Lung (tissue), 11 donors: ENCODE measurements at regions not wholly inside any gene's neighbourhood (a gene's known extent, or its start where the extent isn't known, plus 50 kb on each side); places are given as distances from the start of the nearest gene placed in this dataset.
A peak's percentile ranks its signal among the peaks of the same experiment; 100 is the strongest.

ENCODE experiments used
- ATAC-seq: fragments of 200-7000 bp; cut with Tn5 transposase; one replicate; pipeline ENCODE4 v1.9.1; 2020; ENCODE audit warnings: moderate number of reproducible peaks; ENCODE audit not compliant: insufficient read depth, low FRiP score
- DNase-seq, 3 donors: peaks; one replicate each; pipeline ENCODE4 v3.0.0-alpha.2; 2013 to 2017
- H3K27ac ChIP-seq, 2 donors: one replicate each; pipeline ENCODE4 v1.5.1; 2013; ENCODE audit warnings: mild to moderate bottlenecking in 2 of 2, moderate library complexity in 2 of 2, control low read depth in 1 of 2, inconsistent platforms in 1 of 2, low read depth in 1 of 2, low read length in 1 of 2
- H3K27me3 ChIP-seq, 3 donors: one replicate each; pipeline ENCODE4 v1.5.1; 2013; ENCODE audit warnings: low read length in 2 of 3; ENCODE audit not compliant: control insufficient read depth in 3 of 3, insufficient read depth in 3 of 3
- H3K36me3 ChIP-seq, 4 donors: one replicate each; pipeline ENCODE4 v1.5.1; 2013; ENCODE audit warnings: low read length in 4 of 4, mild to moderate bottlenecking in 1 of 4, moderate library complexity in 1 of 4; ENCODE audit not compliant: control insufficient read depth in 4 of 4, insufficient read depth in 4 of 4
- H3K4me1 ChIP-seq, 5 donors: one replicate each; pipeline ENCODE4 v1.5.1; 2013; ENCODE audit warnings: low read length in 5 of 5, mild to moderate bottlenecking in 2 of 5, moderate library complexity in 1 of 5; ENCODE audit not compliant: control insufficient read depth in 5 of 5, insufficient read depth in 5 of 5
- H3K4me3 ChIP-seq: one replicate; pipeline ENCODE4 v1.5.1; 2013; ENCODE audit warnings: mild to moderate bottlenecking, control low read depth, moderate library complexity
- H3K9ac ChIP-seq, 2 donors: one replicate each; pipeline ENCODE4 v1.5.1; 2013; ENCODE audit warnings: low read length in 2 of 2, control low read depth in 1 of 2; ENCODE audit not compliant: insufficient read depth in 1 of 2
- H3K9me3 ChIP-seq, 4 donors: one replicate each; pipeline ENCODE4 v1.5.1; 2013; ENCODE audit warnings: low read length in 3 of 4, mild to moderate bottlenecking in 1 of 4, moderate library complexity in 1 of 4; ENCODE audit not compliant: control insufficient read depth in 4 of 4, insufficient read depth in 3 of 4
- WGBS, 2 donors: extraction: QIAGEN DNeasy Blood & Tissue Kit; methylation state at CpG; one replicate each; pipeline ENCODE4 v1.1.7; 2013; 5-methylcytosine and 5-hydroxymethylcytosine counted together
- TF ChIP-seq, protein P1 (sequence below): IDR thresholded peaks from 2 replicates; pipeline ENCODE4 v1.5.1; 2012; ENCODE audit warnings: mild to moderate bottlenecking; ENCODE audit errors: control extremely low read depth, extremely low read depth
- donor health status: control.
- donor health status: control.
- donor health status: Bipolar disorder and iron deficiency.
- donor health status: healthy.
- donor health status: DM: yes; HTN: yes; CAD: no.

DNA sequence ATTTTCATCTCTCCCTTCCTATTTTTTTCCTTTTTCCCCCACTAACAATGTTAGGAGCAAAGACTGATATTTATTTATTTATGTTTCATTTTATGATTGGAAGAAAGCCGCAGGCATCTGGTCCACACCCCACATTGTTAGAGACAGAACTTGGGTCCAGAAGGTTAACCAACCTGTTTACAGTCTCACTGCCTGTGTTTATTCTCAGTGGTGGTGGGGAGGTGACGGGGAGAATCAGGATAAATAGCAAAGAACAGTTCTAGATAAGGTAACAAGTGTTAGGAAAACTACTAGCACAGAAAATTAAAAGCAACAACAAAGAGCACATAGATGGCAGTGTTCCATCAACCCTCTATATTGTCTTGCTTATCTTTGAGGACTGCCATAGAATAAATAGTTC, 301.7 kb upstream of the DIPK2B start:
- H3K36me3 ChIP-seq, result no peaks in the 10 kb centered on the region
- H3K27me3 ChIP-seq, result no peaks in the 10 kb centered on the region
- H3K4me1 ChIP-seq, result peaks cover 0 to 7% (median 4%) of the 10 kb centered on the region in 5 donors
- no peak overlapping the region for H3K9ac ChIP-seq
- TF ChIP-seq, protein P1, sequence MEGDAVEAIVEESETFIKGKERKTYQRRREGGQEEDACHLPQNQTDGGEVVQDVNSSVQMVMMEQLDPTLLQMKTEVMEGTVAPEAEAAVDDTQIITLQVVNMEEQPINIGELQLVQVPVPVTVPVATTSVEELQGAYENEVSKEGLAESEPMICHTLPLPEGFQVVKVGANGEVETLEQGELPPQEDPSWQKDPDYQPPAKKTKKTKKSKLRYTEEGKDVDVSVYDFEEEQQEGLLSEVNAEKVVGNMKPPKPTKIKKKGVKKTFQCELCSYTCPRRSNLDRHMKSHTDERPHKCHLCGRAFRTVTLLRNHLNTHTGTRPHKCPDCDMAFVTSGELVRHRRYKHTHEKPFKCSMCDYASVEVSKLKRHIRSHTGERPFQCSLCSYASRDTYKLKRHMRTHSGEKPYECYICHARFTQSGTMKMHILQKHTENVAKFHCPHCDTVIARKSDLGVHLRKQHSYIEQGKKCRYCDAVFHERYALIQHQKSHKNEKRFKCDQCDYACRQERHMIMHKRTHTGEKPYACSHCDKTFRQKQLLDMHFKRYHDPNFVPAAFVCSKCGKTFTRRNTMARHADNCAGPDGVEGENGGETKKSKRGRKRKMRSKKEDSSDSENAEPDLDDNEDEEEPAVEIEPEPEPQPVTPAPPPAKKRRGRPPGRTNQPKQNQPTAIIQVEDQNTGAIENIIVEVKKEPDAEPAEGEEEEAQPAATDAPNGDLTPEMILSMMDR, result no peak
- no peak overlapping the region for H3K27ac ChIP-seq
- WGBS, 2 donors, result 66 to 89% methylated on average over 2 of the region's 2 CpGs
- DNase-seq (no peak), ATAC-seq (no peak)
- H3K9me3 ChIP-seq, result peaks cover 0 to 2% (median 0%) of the 10 kb centered on the region in 4 donors
- no peak overlapping the region for H3K4me3 ChIP-seq

DNA sequence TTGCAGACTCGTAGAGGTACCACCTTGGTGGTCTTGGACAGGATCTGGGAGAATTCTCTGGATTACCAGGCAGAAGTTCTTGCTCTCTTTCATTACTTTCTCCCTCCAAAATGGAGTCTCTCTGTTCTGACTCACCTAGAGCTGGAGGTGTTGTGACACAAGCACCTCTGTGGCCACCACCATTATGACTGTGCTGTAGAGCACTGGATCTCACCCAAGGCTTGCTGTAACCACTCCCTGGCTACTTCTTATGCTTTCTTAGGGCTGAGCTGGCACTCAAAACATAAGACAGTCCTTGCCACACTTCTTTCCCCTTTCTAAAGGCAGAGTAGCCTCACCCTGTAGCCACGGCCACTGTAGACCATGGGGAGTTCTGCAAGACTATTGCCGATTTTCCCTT, 296.6 kb upstream of the DIPK2B start:
- H3K4me1 ChIP-seq, result peaks cover 0 to 3% (median 0%) of the 10 kb centered on the region in 5 donors
- no peak overlapping the region for H3K4me3 ChIP-seq
- TF ChIP-seq, protein P1, result no peak
- ATAC-seq (no peak), DNase-seq (no peak)
- H3K9ac ChIP-seq, result no peak overlapping the region
- peaks cover 0 to under 1% (median 0%) of the 10 kb centered on the region in 4 donors for H3K9me3 ChIP-seq
- no peak overlapping the region for H3K27ac ChIP-seq
- H3K36me3 ChIP-seq, result no peaks in the 10 kb centered on the region
- no peaks in the 10 kb centered on the region for H3K27me3 ChIP-seq
- 80 to 91% methylated on average over 3 of the region's 3 CpGs for WGBS, 2 donors

DNA sequence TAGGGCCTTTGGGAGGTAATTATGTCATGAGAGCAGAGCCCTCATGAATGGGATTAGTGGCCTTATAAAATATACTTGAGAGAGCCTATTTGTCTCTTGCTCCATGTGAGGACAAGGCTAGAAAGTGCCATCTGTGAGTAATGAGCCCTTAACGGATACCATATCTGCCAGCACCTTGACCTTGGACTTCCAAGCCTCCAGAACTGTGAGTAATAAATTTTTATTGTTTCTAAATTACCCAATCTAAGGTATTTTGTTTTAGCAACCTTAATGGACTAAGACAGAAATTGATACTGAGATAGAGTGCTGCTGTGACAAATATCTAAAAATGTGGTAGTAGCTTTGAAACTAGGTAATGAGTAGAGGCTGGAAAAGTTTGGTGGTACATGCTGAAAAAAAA, 285.0 kb upstream of the DIPK2B start:
- Histone ChIP-seq H3K27ac (no peak overlapping the region), H3K9me3 (peaks cover 0 to 7% (median 0%) of the 10 kb centered on the region in 4 donors), H3K27me3 (no peaks in the 10 kb centered on the region), H3K36me3 (no peaks in the 10 kb centered on the region), H3K9ac (no peak overlapping the region), H3K4me1 (no peaks in the 10 kb centered on the region), H3K4me3 (no peak overlapping the region)
- WGBS, 2 donors, result 90 to 91% methylated on average over 1 of the region's 1 CpG
- no peak for ATAC-seq
- no peak for DNase-seq
- TF ChIP-seq, protein P1, result no peak

DNA sequence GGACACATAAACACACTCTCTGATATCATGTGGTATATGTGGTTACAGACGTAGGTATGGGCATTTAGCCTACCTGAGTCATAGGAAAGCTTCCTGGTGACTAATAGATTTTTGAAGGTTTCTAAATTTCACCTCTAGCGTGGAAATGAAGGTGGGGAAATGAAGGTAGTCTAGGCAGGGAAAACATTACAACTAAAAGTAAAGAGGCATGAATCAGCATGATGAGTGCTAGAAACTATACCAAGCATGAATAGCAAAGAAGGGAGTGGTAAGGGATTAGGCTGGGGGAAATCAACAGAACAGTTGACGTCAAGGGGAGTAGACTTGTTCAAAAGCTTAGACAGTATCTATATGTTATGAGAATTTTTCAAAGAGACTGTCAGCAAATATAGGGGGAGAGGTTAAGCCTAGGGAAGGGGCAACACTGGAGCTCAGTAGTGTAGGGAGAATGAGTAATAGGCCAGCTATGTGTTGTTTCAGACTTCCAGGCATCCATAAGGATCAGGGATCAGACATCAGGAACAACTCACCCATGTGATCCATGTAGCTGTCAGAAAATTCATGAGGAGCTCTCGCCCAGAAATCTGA, 279.3 kb upstream of the DIPK2B start:
- Histone ChIP-seq H3K4me3 (no peak overlapping the region), H3K36me3 (no peaks in the 10 kb centered on the region), H3K4me1 (no peaks in the 10 kb centered on the region), H3K27ac (no peak overlapping the region), H3K27me3 (no peaks in the 10 kb centered on the region), H3K9ac (no peak overlapping the region), H3K9me3 (peaks cover 0 to 2% (median 0%) of the 10 kb centered on the region in 4 donors)
- peak; percentile 47 for ATAC-seq
- DNase-seq, result no peak
- WGBS, 2 donors, result 64 to 84% methylated on average over 4 of the region's 4 CpGs
- TF ChIP-seq, protein P1, result no peak
